ENCODE measurements at regions not wholly inside any gene's neighbourhood (a gene's known extent, or its start where the extent isn't known, plus 50 kb on each side); places are given as distances from the start of the nearest gene placed in this dataset.

- in situ Hi-C loops (cut with HindIII; ENCODE audit: low pct_ligation_motif_present, low pct_unique_long_range_greater_than_20kb, low sequenced_read_pairs): no loop called here
- no peak for DNase-seq
These were observed 158.9 kb upstream of the MTNR1B start for GRCh38 chr11:92810423-92811064.

DNA sequence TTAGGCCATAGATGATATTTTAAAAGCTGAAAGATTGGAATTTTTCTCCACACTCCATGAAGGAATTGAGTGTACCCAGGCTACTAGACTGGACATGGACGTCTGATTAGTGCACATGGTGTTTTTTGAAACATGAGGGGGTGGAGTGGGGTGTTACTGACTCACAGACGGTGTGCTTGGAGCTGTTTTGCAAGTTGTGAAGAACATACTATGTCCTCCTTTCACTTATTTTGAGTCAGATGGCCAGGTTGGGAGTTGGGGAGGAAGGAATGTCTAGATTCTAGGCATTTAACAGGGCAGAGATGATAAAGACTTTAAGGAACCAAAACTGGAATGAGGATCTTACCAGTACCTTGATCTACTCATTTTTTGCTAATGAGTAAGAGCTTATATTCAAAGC, 158.1 kb upstream of the MTNR1B start:
- no peak for DNase-seq
- in situ Hi-C loops (cut with HindIII; ENCODE audit: low pct_ligation_motif_present, low pct_unique_long_range_greater_than_20kb, low sequenced_read_pairs): no loop called here

DNA sequence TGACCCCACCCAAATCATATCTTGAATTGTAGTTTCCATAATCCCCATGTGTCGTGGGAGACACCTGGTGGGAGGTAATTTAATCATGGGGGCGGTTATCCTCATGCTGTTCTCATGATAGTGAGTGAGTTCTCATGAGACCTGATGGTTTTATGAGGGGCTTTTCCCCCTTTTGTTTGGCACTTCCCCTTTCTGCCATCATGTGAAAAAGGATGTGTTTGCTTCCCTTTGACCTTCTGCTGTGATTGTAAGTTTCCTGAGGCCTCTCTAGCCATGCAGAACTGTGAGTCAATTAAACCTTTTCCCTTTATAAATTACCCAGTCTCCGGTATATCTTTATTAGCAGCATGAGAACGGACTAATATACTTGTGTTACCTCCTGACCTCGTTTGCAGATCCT, 156.6 kb upstream of the MTNR1B start:
- no peak for DNase-seq

GRCh38 chr11:92819830-92820229, 149.6 kb upstream of the MTNR1B start:
- in situ Hi-C loops (cut with HindIII; ENCODE audit: low pct_ligation_motif_present, low pct_unique_long_range_greater_than_20kb, low sequenced_read_pairs): no loop called here
- DNase-seq: no peak

More for the DNA sequence above, 156.6 kb upstream of the MTNR1B start:
- in situ Hi-C loops (cut with HindIII; ENCODE audit: low pct_ligation_motif_present, low pct_unique_long_range_greater_than_20kb, low sequenced_read_pairs): no loop called here

DNA sequence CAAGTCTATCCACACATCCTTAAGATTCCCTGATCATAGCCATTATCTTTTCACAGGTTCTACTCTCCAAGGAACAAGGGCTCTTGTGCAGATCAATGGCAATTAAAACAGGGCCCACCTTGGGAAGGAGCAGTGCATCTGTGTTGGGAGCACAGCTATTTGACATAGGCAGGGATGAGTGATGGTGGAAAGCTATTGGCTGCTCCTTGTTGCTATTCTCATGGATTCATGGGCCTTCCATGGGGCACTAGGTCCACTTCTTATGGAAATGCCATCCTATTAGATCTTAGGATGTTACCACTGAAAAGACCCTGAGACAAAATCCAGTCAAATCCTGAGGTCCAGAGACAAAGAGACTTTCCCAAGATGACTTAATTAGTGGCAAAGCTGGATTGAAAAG, 148.6 kb upstream of the MTNR1B start:
- no peak for DNase-seq
- in situ Hi-C loops (cut with HindIII; ENCODE audit: low pct_ligation_motif_present, low pct_unique_long_range_greater_than_20kb, low sequenced_read_pairs): no loop called here

- in situ Hi-C loops (cut with HindIII; ENCODE audit: low pct_ligation_motif_present, low pct_unique_long_range_greater_than_20kb, low sequenced_read_pairs): no loop called here
- DNase-seq: no peak
These were observed 147.0 kb upstream of the MTNR1B start for GRCh38 chr11:92822410-92822809.

GRCh38 chr11:92826136-92826535, 143.3 kb upstream of the MTNR1B start:
- no peak for DNase-seq
- in situ Hi-C loops (cut with HindIII; ENCODE audit: low pct_ligation_motif_present, low pct_unique_long_range_greater_than_20kb, low sequenced_read_pairs): no loop called here

DNA sequence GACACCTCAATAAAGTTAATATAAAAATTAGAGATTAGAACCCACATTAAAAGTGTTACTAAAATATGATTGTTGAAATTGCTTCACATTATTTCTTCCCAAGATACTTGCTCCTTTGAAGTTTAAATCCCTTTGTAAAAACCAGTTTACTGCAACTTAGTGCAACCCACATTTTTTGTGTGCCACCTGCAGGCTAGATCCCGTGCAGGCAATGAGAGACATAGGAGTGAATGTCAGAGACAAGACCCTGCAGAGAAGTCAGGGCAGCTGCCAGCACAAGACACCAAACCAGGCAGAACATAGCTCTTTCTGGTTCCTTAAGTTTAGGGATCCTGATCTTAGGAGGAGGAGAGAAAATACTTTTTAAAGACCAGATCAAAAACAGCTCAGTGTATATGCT, 142.8 kb upstream of the MTNR1B start:
- no peak for DNase-seq
- in situ Hi-C loops (cut with HindIII; ENCODE audit: low pct_ligation_motif_present, low pct_unique_long_range_greater_than_20kb, low sequenced_read_pairs): no loop called here

- in situ Hi-C loops (cut with HindIII; ENCODE audit: low pct_ligation_motif_present, low pct_unique_long_range_greater_than_20kb, low sequenced_read_pairs): no loop called here
- no peak for DNase-seq
These were observed 142.3 kb upstream of the MTNR1B start for GRCh38 chr11:92827132-92827531.

GRCh38 chr11:92828556-92828955, 140.9 kb upstream of the MTNR1B start:
- no peak for DNase-seq
- in situ Hi-C loops (cut with HindIII; ENCODE audit: low pct_ligation_motif_present, low pct_unique_long_range_greater_than_20kb, low sequenced_read_pairs): no loop called here

DNA sequence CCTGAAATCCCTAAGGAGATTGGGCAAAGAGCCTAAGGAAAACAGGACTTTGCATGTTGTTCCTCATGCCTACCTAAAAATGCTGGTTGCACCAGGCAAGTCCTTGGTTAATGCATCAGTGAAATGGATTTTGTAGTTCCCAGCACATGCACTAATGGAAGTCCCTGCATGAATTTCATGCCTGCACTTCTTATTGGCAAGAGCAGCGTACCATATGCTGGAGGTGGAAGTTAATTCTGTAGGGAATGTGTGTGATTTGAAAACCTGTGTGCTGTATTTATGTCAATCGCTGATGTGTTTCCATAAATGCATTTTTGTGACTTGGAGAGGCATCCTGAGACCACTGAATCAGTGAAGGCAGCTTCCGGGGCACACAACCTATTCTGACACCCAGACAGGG, 140.3 kb upstream of the MTNR1B start:
- DNase-seq: no peak
- in situ Hi-C loops (cut with HindIII; ENCODE audit: low pct_ligation_motif_present, low pct_unique_long_range_greater_than_20kb, low sequenced_read_pairs): no loop called here

- DNase-seq: no peak
- in situ Hi-C loops (cut with HindIII; ENCODE audit: low pct_ligation_motif_present, low pct_unique_long_range_greater_than_20kb, low sequenced_read_pairs): no loop called here
These were observed 139.8 kb upstream of the MTNR1B start for GRCh38 chr11:92829671-92830070.

GRCh38 chr11:92830377-92831155, 138.9 kb upstream of the MTNR1B start:
- in situ Hi-C loops (cut with HindIII; ENCODE audit: low pct_ligation_motif_present, low pct_unique_long_range_greater_than_20kb, low sequenced_read_pairs): no loop called here

DNA sequence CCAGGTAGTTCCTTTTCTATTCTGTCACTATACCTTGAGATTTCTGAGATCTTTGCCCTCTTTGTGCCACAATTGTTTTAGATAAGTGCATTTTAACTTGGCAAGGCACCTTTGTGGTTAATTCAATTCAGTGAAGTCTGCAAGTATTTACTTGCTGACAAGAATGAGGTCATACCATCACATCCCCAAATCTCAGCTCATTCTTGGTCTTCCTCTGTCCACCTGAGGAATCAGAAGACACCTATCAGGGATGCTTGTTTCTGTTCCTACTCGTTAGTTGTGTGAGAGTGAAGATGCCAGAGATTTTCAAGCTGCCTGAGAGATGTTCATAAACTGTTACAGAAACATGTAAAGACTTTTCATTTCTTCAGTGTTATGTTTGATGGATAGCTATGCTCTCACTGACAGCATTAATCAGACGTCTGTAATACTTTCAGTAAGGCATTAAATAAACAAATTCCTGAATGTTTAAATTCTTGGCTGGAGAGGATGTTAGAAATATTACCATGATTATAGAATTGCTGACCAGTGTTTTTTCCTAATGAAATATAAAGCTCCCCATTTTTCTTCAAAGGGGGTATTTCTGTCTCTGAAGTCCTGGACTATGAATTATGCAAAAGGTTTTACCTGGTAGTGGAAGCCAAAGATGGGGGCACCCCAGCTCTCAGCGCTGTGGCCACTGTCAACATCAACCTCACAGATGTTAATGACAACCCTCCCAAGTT, 135.0 kb upstream of the MTNR1B start:
- DNase-seq: no peak
- in situ Hi-C loops (cut with HindIII; ENCODE audit: low pct_ligation_motif_present, low pct_unique_long_range_greater_than_20kb, low sequenced_read_pairs): no loop called here

More at GRCh38 chr11:92830377-92831155, 138.9 kb upstream of the MTNR1B start:
- DNase-seq: no peak

GRCh38 chr11:92837595-92837994, 131.9 kb upstream of the MTNR1B start:
- no peak for DNase-seq
- in situ Hi-C loops (cut with HindIII; ENCODE audit: low pct_ligation_motif_present, low pct_unique_long_range_greater_than_20kb, low sequenced_read_pairs): no loop called here

DNA sequence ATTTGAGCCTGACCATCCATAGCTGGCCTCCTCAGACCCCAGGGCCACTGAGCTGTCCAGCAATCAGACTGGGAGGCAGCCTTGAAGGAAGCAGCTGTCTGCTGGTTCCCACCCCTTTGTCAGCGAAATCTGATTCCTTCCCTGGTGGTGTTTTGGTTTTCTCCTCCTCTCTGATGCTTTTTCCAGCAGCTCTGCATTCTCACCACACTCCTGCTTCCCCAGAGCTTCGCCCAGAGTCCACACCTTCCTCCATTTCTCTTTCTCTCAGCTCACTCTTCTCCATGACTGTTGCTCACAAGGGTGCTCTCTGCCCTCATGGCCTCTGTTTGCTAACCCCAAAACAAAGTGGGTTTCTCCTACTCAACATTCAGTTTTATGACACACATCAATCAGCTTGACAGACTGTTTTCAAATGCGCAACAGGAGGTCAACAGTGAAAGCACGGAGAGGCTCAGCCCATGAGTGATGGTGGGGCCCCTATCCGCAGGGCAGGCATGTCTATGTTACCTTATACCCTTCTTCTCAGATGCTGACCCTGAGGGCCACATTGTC, 130.6 kb upstream of the MTNR1B start:
- in situ Hi-C loops (cut with HindIII; ENCODE audit: low pct_ligation_motif_present, low pct_unique_long_range_greater_than_20kb, low sequenced_read_pairs): no loop called here
- no peak for DNase-seq

DNA sequence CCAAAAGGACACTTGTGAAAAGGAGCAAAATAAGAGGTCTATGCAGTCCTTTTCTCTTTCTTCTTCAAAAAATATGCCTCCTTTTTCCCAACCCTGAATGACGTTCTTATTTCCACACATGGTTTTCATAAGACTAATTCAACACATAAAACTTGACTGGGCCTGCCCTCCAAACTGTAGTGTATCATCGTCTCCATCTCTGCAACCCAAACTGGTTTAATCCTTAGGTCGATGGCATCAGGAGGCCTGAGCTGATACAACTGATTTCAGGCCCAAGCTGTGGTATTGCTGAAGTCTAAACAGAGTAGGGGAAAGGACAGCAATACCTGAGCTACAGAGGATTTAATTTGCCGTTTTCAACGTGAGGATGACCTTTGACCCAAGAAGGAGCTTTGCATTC, 130.0 kb upstream of the MTNR1B start:
- no peak for DNase-seq
- in situ Hi-C loops (cut with HindIII; ENCODE audit: low pct_ligation_motif_present, low pct_unique_long_range_greater_than_20kb, low sequenced_read_pairs): no loop called here

DNA sequence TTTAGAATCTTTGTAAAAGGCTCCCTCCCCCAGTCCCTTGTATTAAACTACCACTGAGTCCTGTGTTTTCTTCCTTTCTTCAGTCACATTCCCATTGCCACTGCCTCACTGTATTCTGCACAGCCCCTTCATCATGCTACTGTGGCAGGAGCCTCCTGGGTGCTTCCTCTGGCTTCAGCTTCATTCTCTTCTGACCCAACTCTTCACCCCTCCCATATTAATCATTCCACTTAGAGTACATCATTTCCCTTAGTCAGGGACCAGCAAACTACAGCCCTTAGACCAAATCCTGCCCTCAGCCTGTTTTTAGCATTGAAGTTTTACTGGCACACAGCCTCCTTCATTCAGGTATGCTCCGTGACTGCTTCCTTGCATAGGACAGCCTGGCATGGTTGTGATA, 127.7 kb upstream of the MTNR1B start:
- in situ Hi-C loops (cut with HindIII; ENCODE audit: low pct_ligation_motif_present, low pct_unique_long_range_greater_than_20kb, low sequenced_read_pairs): no loop called here
- DNase-seq: no peak

DNA sequence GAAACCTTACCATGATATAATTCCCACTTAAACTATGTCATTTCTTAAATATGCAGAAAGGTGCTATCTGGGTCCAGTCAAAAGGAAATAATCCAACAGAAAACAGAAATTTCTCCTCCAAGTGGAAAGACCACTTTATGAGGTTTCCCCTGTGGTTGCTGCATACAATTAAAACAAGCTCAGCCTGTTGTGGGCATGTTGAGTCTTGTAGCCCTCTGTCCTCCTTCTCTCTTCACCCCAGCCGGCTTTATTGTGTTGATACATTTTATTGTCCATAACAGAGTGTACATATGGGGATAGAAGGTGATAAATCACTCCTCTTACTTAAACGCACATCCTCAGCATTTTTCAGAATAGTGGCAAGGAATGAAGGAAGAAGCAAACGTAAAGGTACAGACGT, 126.0 kb upstream of the MTNR1B start:
- in situ Hi-C loops (cut with HindIII; ENCODE audit: low pct_ligation_motif_present, low pct_unique_long_range_greater_than_20kb, low sequenced_read_pairs): no loop called here
- no peak for DNase-seq
